ENCODE measurements at regions not wholly inside any gene's neighbourhood (a gene's known extent, or its start where the extent isn't known, plus 50 kb on each side); places are given as distances from the start of the nearest gene placed in this dataset.
A peak's percentile ranks its signal among the peaks of the same experiment; 100 is the strongest.

DNA sequence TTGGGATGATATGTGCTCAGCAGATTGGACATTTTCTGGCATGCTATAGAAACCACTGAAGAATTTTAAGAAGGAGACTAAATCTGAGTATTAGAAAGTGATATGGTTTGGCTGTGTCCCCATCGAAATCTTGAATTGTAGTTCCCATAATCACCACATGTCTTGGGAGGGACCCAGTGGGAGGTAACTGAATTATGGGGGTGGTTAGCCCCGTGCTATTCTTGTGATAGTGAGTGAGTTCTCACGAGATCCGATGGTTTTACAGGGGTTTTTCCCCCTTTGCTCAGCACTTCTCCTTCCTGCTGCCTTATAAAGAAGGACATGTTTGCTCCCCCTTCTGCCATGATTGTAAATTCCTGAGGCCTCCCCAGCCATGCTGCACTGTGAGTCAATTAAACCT, 535.9 kb upstream of the VRK2 start:
- no peak for DNase-seq (ENCODE audit: low spot score)

DNA sequence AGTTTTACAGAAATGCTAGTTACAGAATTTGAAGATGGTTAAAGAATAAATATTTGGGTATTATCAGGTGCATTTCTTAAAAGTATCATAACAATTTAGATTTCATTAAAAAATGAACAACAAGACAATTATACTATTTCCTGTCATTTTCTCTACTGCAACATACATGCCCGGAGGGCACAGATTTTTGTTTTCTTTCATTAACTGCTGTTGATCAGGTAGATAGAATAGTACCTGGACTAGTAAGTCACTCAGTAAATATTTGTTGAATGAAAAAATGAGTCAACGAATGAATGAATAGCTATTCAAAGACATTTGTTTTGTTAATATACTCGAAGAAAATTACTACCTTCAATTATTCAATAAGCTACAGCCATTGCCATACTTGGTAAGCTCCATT, 531.2 kb upstream of the VRK2 start:
- no peak for DNase-seq (ENCODE audit: low spot score)

DNA sequence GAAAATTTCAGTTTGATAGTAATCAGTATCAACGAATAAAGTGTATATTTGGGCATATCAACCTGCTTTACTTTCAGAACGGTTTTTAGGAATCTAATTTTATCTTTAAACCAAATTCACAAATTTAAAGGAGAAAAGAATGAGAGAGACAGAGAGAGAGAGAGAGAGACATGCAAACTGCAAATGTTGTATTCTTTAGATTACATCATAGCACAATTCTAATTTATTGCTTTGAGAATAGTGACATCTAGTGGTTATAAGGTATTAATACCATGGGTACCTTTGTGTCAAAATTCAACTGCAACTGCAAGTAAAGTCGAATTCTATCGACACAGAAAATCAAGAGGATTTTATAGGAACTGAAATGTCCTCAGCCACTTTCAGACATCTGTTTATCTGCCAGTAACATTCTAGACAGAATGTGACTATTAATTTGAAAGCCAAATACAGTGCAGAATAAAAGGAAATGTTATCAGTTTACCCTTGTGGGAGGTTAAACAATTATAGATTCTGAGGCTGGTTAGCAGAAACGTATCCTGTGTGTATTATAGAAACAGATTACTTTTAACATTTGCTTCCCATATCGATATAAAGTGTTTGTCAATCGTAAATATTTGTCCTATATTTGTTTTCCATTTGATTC, 529.8 kb upstream of the VRK2 start:
- DNase-seq (ENCODE audit: low spot score) = peak; percentile 75

DNA sequence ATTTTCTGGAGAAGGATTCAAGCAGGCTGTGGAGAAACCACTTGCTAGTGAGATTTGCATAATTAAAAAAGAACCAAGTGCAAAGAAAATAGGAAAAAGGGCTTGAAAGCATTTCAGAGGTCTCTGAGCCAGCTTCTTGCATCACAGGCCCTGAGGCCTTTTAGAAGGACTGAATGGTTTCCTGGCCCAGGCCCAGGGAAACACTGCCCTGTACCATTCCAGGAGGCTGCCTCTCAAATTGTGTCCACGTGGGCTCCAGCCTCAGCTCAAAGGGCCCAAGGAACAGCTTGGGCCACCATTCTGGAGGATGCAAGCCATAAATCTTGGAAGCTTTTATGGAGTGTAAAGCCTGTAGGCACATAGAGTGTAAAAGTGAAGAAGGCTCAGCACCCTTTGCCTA, 523.3 kb upstream of the VRK2 start:
- DNase-seq (ENCODE audit: low spot score) = no peak

DNA sequence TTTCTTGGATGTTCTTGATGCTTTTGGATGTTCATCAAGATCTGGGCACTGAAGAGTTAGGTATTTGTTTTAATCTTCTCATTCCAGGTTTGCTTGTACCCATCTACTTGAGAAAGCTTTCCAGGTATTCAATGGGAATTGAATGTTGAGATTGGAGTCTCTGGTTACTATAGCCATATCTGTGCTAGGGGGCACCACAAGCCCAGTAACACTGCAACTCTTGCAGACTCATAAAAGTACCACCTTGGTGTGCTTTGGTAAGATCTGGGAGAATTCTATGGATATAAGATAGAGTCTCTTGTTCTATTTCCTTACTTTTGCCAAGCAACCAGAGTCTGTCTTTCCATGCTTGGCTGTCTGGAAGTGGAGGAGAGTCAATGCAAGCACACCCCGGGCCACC, 518.9 kb upstream of the VRK2 start:
- no peak for DNase-seq (ENCODE audit: low spot score)

DNA sequence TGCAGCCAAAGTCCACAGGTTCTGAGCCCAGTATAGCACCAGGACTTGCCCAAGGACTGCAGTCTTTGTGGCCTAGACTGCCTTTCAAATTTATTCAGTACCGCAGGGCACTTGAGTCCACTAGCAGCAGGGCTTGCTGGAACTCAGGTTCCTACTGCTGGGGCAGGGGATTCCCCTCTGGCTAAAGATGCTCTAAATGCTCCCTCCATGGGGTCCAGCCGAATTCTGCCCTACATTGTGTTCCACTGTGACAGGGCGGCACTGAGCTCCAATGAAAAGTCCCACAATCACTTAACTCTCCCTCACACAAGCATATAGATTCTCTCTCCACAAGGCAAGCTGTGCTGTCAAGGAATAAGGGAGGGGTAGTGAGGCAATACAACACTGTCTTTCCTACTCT, 518.1 kb upstream of the VRK2 start:
- DNase-seq (ENCODE audit: low spot score) = no peak

DNA sequence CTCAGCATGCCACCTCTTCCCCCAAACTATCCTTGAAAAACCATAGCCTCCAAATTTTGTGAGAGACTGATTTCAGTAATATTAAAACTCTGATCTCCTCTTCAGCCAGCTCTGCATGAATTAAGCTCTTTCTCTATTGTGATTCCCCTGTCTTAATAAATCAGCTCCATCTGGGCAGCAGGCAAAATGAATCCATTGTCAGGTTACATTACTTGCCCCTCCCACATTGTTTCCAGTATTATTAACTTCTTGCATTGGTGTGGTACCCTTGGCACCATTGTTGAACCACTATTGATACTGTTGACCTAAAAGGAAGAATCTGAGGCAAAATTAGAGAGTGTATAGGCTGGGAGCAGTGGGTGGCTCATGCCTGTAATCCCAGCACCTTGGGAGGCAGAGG, 512.2 kb upstream of the VRK2 start:
- DNase-seq (ENCODE audit: low spot score) = no peak

DNA sequence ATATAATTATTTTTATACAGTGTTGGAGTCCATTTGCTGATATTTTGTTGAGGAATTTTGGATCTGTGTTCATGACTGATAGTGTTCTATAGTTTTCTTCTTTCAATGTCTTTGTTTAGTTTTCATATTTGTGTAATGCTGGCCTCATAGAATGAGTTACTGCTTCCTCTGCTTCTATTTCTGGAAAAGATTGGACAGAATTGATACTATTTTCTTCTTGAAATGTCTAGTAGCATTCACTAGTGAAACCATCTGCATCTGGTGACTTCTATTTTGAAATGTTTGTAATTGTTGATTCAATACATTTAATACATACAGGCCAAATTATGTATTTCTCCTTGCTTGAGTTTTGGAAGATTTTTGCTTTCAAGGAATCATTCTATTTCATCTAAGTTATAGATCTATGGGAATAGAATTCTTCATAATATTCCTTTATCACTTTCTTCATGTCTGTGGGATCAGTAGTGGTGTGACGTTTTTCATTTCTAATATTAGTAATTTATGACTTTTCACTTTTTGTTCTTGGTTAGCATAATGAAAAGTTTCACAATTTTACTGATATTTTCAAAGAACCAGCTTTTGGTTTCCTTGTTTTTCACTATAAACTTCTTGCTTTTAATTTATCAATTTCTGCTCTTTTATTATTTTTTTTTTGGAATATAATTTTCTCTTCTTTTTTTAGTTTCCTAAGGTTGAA, 509.9 kb upstream of the VRK2 start:
- no peak for DNase-seq (ENCODE audit: low spot score)

DNA sequence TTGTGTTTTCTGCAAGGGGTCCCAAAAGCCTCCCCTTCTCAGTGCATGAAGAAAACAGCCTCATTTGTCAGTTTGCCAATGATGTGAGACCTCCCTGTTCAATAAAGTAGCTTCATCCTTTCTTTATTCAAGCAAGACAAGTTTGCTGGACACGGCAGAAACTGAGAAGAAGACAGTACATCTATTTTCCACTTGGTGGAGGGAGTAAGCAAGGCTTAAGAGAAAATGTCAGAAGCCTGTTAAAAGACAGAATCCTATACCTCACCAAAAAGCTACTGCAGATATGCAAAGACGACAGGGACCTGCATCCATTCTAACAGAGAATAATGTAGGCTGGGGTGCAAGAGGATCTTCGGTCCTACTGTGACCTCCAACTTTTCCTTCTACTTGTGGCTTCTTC, 506.8 kb upstream of the VRK2 start:
- no peak for DNase-seq (ENCODE audit: low spot score)

DNA sequence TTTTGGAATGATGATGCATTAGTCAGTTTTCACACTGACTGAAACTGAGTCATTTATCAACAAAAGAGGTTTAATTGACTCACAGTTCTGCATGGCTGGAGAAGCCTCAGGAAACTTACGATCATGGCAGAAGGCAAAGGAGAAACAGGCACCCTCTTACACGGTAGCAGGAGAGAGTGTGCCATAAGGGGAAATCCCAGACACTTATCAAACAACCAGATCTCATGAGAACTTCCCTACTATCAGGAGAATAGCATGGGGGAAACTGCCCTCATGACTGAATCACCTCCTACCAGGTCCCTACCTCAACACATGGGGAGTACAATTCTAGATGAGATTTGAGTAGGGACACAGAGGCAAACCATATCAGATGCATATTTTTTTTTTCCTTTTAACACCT, 504.5 kb upstream of the VRK2 start:
- DNase-seq (ENCODE audit: low spot score) = no peak

DNA sequence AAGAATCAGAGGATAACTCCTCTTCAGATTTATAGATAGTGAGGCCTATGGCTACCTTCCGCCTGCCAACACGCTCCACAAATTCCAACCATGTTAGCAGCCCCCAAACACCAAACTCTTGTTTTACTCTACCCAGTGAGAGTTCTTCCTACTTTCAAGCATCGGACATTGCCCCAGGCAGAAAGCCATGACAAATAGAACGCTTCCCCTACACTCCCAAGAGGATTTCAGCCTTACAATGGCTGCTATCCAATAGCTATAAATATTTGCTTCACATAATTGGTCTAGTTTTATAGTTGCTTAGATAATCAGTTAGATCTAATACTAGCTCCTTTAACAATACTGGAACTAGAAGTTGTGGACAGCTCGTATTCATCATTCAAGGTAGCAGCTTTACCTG, 503.4 kb upstream of the VRK2 start:
- no peak for DNase-seq (ENCODE audit: low spot score)

DNA sequence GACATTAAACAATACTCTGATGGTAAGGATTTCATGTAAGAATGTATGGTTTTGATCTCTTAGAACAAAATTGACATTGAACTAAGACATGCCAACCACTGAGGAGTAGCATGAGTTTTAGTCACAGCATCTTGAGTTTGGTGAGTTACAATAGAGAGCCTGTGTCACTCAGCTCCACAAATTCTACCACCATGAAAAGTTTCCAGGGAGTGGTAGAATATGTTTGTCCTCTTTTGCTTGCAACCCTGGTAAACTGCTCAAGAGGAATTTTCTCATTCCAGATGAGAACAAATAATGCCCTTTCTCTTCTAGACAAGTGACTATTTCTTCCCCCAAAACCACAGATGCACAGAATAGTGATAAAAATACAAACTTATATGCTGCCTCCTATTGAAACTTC, 502.0 kb upstream of the VRK2 start:
- DNase-seq (ENCODE audit: low spot score) = no peak

DNA sequence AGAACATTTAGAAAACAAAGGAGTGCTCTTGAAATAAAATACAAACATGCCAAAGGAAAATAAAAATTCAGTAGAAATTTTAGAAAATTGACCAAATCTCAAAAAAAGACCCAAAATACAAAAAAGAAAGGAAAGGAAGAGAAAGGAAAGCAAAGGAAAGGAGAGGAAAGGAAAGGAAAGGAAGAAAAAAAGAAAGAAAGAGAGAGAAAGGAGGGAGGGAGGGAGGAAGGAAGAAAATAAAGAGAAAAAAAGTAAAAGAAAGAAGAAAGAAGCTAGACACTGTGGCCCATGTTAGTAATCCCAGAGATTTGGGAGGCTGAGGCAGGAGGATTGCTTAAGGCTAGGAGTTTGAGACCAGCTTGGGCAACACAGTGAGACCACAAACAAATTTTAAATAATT, 500.1 kb upstream of the VRK2 start:
- no peak for DNase-seq (ENCODE audit: low spot score)

DNA sequence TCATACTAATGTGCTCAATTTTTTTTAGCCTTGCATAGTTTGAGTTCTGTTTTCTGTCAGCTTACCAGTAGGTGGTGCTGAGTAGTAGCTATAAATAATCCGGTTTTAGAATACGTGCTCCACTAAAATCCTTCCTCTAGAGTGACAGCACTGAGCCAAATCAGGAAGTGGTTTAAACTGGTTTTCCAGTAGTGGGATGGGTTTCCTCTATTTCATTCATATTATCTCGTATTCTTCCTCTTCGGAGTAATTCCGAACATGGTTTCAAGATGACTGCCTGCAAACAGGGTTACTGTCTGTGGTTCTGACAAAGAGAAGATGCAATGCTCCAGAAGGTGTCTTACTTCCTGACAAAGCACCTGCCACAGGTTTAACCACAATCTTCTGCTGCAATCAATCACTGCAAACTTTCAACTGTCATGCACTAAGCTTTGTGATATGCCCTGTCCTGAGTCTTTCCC, 496.9 kb upstream of the VRK2 start:
- DNase-seq (ENCODE audit: low spot score) = peak; percentile 41

DNA sequence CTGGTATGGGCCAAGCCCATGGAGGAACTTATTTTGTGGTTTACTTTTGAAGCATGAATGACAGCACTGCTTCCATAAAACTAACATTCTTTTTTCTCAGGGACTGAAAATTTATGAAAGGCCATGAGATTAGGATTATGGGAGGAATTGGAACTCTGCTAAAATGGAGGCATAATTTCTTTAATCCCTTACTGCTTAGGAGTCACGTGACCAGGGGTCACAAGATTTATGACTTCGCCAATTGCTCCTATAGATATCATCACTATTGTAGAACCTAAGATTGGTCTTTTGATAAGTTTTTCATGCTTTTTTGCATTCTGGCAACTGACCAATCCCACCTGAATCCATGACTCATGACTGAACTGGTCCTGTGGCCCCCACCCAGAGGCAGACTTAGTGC, 495.7 kb upstream of the VRK2 start:
- no peak for DNase-seq (ENCODE audit: low spot score)

DNA sequence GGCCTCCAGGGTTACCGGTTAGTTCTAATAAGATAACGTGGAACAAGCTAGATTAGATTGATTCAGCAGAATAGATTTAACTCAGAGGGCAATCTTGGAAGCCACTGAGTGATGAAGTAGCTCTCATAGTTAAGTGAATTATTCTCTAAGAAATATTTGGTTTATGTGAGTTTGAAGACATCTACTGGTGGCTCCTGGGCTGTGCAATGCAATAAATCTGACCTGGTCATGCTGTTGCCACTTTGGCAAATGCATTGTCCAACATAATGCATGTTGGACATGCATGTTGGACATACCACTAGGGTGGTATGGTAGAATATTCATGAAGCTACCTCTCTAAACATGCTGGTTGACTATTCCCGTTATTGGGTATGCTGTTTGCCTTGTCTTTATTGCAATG, 493.7 kb upstream of the VRK2 start:
- peak; percentile 3 for DNase-seq (ENCODE audit: low spot score)

DNA sequence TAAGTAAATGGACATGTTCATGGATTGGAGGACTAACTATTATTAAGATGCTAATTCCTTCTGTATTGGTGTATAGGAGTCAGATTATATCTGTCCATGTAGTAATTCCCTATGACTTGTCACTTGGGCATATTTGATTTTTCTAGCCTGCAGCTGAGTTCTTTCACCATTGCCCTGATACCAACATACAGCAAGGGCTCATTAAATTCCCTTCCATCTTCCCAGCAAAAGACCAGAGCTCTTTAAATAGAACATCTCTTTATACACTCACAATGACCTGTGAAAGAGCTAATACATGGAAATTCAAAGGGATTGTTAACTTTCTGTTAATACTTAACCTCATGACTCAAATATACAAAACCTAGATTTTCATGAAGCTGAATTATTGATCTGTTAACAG, 492.3 kb upstream of the VRK2 start:
- DNase-seq (ENCODE audit: low spot score) = no peak

DNA sequence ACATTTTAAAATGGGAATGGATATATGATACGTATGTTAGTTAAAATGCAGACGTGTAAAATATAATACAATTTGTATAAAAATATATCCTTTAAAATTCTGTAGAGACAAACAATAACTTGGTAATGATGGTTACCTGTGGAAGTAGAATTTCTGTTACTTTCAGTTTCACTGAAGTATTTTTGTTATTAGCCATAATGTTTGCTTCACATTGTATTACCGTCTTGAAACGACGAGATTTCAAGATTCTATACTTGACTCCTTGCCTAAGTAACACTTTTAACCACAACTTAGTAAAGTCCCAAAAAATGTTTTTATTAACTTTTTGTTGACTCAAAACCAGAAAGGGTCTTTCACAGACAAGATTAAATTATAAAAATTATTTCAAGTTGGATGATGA, 488.3 kb upstream of the VRK2 start:
- no peak for DNase-seq (ENCODE audit: low spot score)

DNA sequence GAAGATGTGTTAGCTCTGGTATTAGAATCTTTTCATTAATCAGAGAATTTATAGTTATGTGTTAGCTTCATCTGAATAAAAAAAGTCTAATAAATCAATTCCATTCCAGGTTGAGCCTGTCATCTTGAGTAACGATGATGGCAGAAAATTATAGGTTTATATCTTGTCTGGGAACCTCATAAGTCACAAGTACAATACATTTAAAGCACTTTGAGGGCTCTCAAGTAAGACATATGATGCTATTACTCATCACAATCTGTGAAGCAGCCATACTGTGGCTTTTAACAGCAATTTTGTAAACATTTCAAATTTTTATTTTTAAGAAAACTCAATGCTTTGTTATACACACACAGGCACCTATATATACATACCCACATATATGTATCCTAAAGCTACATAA, 484.1 kb upstream of the VRK2 start:
- DNase-seq (ENCODE audit: low spot score) = no peak

DNA sequence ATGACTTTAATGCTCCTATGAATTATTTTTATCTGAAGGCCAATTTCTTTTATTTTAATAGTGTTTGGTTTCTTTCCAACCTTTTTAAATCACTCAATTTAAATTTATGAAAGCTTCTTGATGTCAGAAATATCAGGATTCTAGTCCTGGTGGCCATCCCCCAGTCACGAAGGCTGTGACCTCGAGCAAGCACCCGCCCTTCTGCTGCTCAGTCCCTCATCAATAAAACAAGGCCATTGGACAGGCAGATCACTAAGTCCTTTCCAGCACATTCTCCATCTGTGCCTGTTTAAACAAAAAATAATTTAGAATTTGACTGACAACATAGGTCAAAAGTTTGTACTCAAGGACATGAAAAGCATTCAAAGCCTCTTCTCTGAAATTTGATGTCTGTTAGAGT, 483.6 kb upstream of the VRK2 start:
- DNase-seq (ENCODE audit: low spot score) = no peak

DNA sequence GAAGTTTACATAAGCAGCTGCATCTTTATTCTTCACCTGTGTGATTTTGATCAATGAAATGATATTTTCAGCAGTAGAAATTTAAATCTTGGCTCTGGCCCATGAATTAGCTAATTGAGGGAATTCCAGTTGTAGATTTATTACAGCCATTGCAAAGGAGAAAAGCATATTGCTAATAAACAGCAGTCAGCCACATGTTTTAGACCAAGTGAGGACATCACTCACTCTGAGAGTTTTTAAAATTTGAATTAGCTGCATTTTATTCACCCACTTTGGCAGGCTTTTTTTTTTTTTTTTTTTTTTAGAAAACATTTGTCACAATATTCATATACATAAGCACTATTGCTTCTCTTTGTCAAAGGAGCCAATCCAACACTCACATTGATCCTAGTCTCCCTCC, 479.4 kb upstream of the VRK2 start:
- no peak for DNase-seq (ENCODE audit: low spot score)

DNA sequence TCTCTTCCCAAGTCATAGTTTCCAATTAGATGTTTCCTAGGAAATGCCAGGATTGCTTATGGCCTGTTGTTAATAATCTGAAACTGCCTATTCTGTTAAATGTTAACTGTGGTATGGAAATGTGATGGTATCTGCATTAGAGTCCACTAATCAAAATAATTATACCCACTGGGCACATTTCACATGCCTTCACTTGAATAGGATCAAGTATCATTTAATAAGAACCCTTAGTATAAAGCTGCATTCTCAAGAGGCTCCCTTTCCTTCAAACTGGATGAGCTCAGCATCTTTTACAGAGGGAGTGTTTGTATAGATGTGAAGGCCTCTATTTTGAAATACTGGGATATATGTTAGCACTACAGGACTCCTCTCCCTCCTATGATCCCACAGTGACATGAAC, 477.2 kb upstream of the VRK2 start:
- DNase-seq (ENCODE audit: low spot score) = no peak

DNA sequence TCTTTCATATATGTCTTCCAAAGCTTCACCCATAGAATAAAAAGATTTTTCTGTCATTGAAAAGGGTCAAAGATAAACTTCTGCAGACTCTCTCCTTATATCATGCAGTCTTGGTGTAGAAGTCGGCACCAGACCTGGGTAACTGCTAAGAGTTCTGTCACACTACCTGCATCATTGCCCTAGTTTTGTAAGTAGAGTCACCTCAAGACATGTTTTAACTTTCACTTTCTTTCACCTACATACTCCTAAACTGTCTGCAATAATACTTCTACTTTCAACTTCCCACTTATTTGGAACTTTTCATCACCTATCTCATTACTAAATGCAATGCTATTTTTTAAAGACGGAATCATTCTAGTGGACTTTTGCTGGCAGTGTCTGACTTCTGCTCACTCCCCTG, 475.6 kb upstream of the VRK2 start:
- no peak for DNase-seq (ENCODE audit: low spot score)

DNA sequence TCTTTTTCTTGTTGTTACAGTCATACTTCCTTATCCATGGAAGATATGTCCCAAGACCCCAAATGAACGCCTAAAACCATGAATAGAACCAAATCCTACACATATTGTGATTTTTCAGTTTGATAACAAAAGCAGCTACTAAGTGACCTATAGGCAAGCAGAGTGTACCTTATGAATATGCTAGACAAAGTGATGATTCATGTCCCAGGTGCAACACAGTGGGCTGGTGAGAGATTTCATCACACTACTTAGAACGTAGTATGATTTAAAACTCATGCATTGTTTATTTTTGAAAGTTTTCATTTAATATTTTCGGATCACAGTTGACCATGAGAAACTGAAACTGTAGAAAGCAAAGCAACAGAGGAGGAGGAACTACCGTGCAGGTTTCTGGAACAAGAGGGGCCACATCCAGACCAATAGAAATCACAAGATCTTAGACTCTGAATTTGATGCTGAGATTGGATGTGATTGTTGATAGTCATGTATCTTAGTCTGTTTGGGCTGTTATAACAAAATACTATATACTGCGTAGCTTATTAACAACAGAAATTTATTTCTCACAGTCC, 470.8 kb upstream of the VRK2 start:
- DNase-seq (ENCODE audit: low spot score) = no peak

Data from RKO (cell line).